ENCODE measurements at regions not wholly inside any gene's neighbourhood (a gene's known extent, or its start where the extent isn't known, plus 50 kb on each side); places are given as distances from the start of the nearest gene placed in this dataset.

GRCh38 chr18:39586741-39587140 is 2021.1 kb upstream of the CELF4 start:
- TF ChIP-seq POLR2A (IDR thresholded peaks at IDR 0.05) (no peak), CTCF (IDR thresholded peaks at IDR 0.05) (no peak)
